GM23338 (cell line): ENCODE measurements at regions not wholly inside any gene's neighbourhood (a gene's known extent, or its start where the extent isn't known, plus 50 kb on each side); places are given as distances from the start of the nearest gene placed in this dataset.

Source experiments
- ATAC-seq: fragments of 200-7000 bp; cut with Tn5 transposase; 3 replicates; pipeline ENCODE4 v1.9.1; 2020
- DNase-seq: peaks from one replicate; pipeline ENCODE4 v3.0.0-alpha.2; 2015; ENCODE audit warnings: low spot score
- H2AFZ ChIP-seq: fragments of 200-600 bp; sonication (generic); 2 replicates; pipeline ENCODE4 v1.8.0; 2016; ENCODE audit warnings: antibody characterized with exemption, mild to moderate bottlenecking, moderate library complexity
- H3F3A ChIP-seq: fragments of 200-600 bp; sonication (generic); replicated peaks from 2 replicates; pipeline ENCODE4 v1.8.0; 2017; ENCODE audit warnings: antibody characterized with exemption, mixed run types, low read depth
- H3K27ac ChIP-seq: fragments of 200-600 bp; sonication (generic); 2 replicates; pipeline ENCODE4 v1.6.1; 2016; ENCODE audit warnings: low read depth
- H3K27me3 ChIP-seq: fragments of 200-600 bp; sonication (generic); 2 replicates; pipeline ENCODE4 v1.8.0; 2016; ENCODE audit warnings: mild to moderate bottlenecking, mixed run types, moderate library complexity; ENCODE audit not compliant: insufficient read depth
- H3K36me3 ChIP-seq: fragments of 200-600 bp; sonication (generic); 2 replicates; pipeline ENCODE4 v1.8.0; 2016; ENCODE audit warnings: mild to moderate bottlenecking; ENCODE audit not compliant: insufficient read depth
- H3K4me1 ChIP-seq: fragments of 200-600 bp; sonication (generic); 2 replicates; pipeline ENCODE4 v1.8.0; 2016; ENCODE audit warnings: mild to moderate bottlenecking, moderate library complexity; ENCODE audit not compliant: insufficient read depth
- H3K4me2 ChIP-seq: fragments of 200-600 bp; sonication (generic); 2 replicates; pipeline ENCODE4 v1.7.1; 2017; ENCODE audit warnings: mixed run types
- H3K4me3 ChIP-seq: fragments of 200-600 bp; sonication (generic); 2 replicates; pipeline ENCODE4 v1.6.1; 2016; ENCODE audit warnings: mixed run types
- H3K79me2 ChIP-seq: fragments of 200-600 bp; sonication (generic); replicated peaks from 2 replicates; pipeline ENCODE4 v1.8.0; 2017; ENCODE audit warnings: mild to moderate bottlenecking; ENCODE audit not compliant: insufficient read depth
- H3K9me2 ChIP-seq: fragments of 200-600 bp; sonication (generic); 2 replicates; pipeline ENCODE4 v1.8.0; 2017; ENCODE audit not compliant: insufficient read depth
- H4K20me1 ChIP-seq: fragments of 200-600 bp; sonication (generic); replicated peaks from 2 replicates; pipeline ENCODE4 v1.8.0; 2017; ENCODE audit warnings: mild to moderate bottlenecking; ENCODE audit not compliant: insufficient read depth
- H3K27ac Mint-ChIP-seq: 2 replicates; pipeline ENCODE4 v1.8.0; 2020; ENCODE audit warnings: inconsistent platforms, mild to moderate bottlenecking, moderate library complexity, mixed read lengths
- H3K27me3 Mint-ChIP-seq: 3 replicates; pipeline ENCODE4 v1.8.0; 2022; ENCODE audit warnings: low read depth, mild to moderate bottlenecking, moderate library complexity, mixed read lengths, inconsistent platforms; ENCODE audit not compliant: insufficient read depth, poor library complexity
- H3K36me3 Mint-ChIP-seq: 3 replicates; pipeline ENCODE4 v1.8.0; 2021; ENCODE audit warnings: low read depth, mild to moderate bottlenecking, inconsistent platforms, moderate library complexity, mixed read lengths
- H3K4me1 Mint-ChIP-seq: 3 replicates; pipeline ENCODE4 v1.8.0; 2020; ENCODE audit warnings: mild to moderate bottlenecking, inconsistent platforms, mixed read lengths
- H3K4me3 Mint-ChIP-seq: 3 replicates; pipeline ENCODE4 v1.8.0; 2021; ENCODE audit warnings: moderate library complexity, mild to moderate bottlenecking, inconsistent platforms, mixed read lengths
- H3K9me3 Mint-ChIP-seq: 3 replicates; pipeline ENCODE4 v1.8.0; 2020; ENCODE audit warnings: moderate library complexity, mild to moderate bottlenecking, inconsistent platforms, mixed read lengths
- CREB1 ChIP-seq: fragments of 250-450 bp; sonication (Bioruptor Pico); IDR thresholded peaks from 2 replicates; pipeline ENCODE4 v1.5.0; 2020; ENCODE audit warnings: low read depth, mild to moderate bottlenecking, moderate library complexity
- EZH2 ChIP-seq: fragments of 200-600 bp; sonication (generic); IDR thresholded peaks from one replicate; pipeline ENCODE4 v1.8.0; 2017; ENCODE audit warnings: antibody characterized with exemption, mild to moderate bottlenecking, low read depth; ENCODE audit not compliant: unreplicated experiment
- EZH2phosphoT487 ChIP-seq: fragments of 200-600 bp; sonication (generic); IDR thresholded peaks from one replicate; pipeline ENCODE4 v1.8.1; 2018; ENCODE audit warnings: antibody characterized with exemption; ENCODE audit not compliant: unreplicated experiment
- JUNB ChIP-seq: IDR thresholded peaks from one replicate; pipeline ENCODE4 v1.6.1; 2016; ENCODE audit warnings: antibody characterized with exemption; ENCODE audit not compliant: unreplicated experiment
- NANOG ChIP-seq: IDR thresholded peaks from 2 replicates; pipeline ENCODE4 v1.6.1; 2016; ENCODE audit warnings: antibody characterized with exemption, borderline replicate concordance
- POLR2AphosphoS5 ChIP-seq: IDR thresholded peaks from 2 replicates; pipeline ENCODE4 v1.6.1; 2016; ENCODE audit warnings: antibody characterized with exemption, low read depth
- STAT1 ChIP-seq: IDR thresholded peaks from one replicate; pipeline ENCODE4 v1.6.1; 2016; ENCODE audit warnings: antibody characterized with exemption; ENCODE audit not compliant: unreplicated experiment
- ZNF114 ChIP-seq: fragments of 250-450 bp; sonication (Bioruptor Pico); IDR thresholded peaks from 2 replicates; pipeline ENCODE4 v1.5.0; 2020; ENCODE audit warnings: mild to moderate bottlenecking, moderate library complexity
- ZNF331 ChIP-seq: fragments of 250-450 bp; sonication (Bioruptor Pico); IDR thresholded peaks from 2 replicates; pipeline ENCODE4 v1.5.0; 2020; ENCODE audit warnings: low read depth, mild to moderate bottlenecking, moderate library complexity
- TF ChIP-seq, protein P1 (sequence below): IDR thresholded peaks from one replicate; pipeline ENCODE4 v1.6.1; 2018; ENCODE audit warnings: antibody characterized with exemption; ENCODE audit not compliant: unreplicated experiment
- TF ChIP-seq, protein P2 (sequence below), 2 experiments: fragments of 200-600 bp in 1 of 2; sonication (generic) in 1 of 2; conservative IDR thresholded peaks; 2 replicates each; pipeline versions ENCODE4 v1.5.1 to v1.6.1; 2016 to 2017; ENCODE audit warnings: antibody characterized with exemption in 2 of 2, low read depth in 2 of 2, mild to moderate bottlenecking in 2 of 2, moderate library complexity in 1 of 2
- TF ChIP-seq, protein P3 (sequence below): IDR thresholded peaks from 2 replicates; pipeline ENCODE4 v1.6.1; 2016; ENCODE audit warnings: antibody characterized with exemption
- TF ChIP-seq, protein P4 (sequence below): fragments of 250-450 bp; sonication (Bioruptor Pico); IDR thresholded peaks from 2 replicates; pipeline ENCODE4 v1.5.0; 2020; ENCODE audit warnings: mild to moderate bottlenecking, moderate library complexity

DNA sequence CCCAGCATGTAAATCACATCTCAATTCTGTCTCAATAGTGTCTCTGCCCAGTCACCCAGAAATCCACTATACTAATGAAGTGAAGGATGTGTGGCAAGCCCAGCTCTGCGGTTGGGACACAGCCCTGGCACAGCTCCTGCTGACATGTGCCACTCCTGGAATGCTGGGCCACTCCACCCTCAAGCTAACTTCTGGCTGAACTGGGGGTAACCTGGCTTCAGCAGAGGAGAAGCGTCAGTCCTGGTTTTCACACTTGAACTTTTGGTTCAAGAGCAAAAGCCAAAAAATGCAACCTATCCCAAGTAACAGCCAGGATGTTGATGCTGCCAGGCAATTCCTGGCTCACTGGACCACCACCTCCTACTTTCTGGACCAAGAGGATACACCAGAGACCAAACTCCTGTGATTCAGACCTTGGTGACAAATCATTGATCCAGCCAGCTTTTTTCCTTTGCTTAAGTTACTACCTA lies 86.4 kb downstream of the ARRDC3 start:
- Histone ChIP-seq H3K9me2 (no peaks in the 10 kb centered on the region), H3K4me3 (no peak overlapping the region), H3K27ac (no peak overlapping the region), H2AFZ (peak overlapping the region; percentile 74; the same call in 1 of the 2 replicates), H3K4me2 (no peak overlapping the region), H3K27me3 (no peaks in the 10 kb centered on the region), H3K36me3 (no peaks in the 10 kb centered on the region), H3F3A (no peaks in the 10 kb centered on the region), H3K79me2 (no peaks in the 10 kb centered on the region), H3K4me1 (peaks cover 4% of the 10 kb centered on the region), H4K20me1 (no peaks in the 10 kb centered on the region)
- Mint-ChIP-seq H3K27ac (no peak overlapping the region), H3K4me1 (peaks cover 12% of the 10 kb centered on the region), H3K27me3 (no peaks in the 10 kb centered on the region), H3K4me3 (no peak overlapping the region), H3K36me3 (no peaks in the 10 kb centered on the region), H3K9me3 (no peaks in the 10 kb centered on the region)
- no peak for TF ChIP-seq STAT1
- TF ChIP-seq, protein P1, sequence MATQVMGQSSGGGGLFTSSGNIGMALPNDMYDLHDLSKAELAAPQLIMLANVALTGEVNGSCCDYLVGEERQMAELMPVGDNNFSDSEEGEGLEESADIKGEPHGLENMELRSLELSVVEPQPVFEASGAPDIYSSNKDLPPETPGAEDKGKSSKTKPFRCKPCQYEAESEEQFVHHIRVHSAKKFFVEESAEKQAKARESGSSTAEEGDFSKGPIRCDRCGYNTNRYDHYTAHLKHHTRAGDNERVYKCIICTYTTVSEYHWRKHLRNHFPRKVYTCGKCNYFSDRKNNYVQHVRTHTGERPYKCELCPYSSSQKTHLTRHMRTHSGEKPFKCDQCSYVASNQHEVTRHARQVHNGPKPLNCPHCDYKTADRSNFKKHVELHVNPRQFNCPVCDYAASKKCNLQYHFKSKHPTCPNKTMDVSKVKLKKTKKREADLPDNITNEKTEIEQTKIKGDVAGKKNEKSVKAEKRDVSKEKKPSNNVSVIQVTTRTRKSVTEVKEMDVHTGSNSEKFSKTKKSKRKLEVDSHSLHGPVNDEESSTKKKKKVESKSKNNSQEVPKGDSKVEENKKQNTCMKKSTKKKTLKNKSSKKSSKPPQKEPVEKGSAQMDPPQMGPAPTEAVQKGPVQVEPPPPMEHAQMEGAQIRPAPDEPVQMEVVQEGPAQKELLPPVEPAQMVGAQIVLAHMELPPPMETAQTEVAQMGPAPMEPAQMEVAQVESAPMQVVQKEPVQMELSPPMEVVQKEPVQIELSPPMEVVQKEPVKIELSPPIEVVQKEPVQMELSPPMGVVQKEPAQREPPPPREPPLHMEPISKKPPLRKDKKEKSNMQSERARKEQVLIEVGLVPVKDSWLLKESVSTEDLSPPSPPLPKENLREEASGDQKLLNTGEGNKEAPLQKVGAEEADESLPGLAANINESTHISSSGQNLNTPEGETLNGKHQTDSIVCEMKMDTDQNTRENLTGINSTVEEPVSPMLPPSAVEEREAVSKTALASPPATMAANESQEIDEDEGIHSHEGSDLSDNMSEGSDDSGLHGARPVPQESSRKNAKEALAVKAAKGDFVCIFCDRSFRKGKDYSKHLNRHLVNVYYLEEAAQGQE, result no peak
- TF ChIP-seq ZNF114 (CRISPR knock-in tag), result no peak
- TF ChIP-seq, protein P2, sequence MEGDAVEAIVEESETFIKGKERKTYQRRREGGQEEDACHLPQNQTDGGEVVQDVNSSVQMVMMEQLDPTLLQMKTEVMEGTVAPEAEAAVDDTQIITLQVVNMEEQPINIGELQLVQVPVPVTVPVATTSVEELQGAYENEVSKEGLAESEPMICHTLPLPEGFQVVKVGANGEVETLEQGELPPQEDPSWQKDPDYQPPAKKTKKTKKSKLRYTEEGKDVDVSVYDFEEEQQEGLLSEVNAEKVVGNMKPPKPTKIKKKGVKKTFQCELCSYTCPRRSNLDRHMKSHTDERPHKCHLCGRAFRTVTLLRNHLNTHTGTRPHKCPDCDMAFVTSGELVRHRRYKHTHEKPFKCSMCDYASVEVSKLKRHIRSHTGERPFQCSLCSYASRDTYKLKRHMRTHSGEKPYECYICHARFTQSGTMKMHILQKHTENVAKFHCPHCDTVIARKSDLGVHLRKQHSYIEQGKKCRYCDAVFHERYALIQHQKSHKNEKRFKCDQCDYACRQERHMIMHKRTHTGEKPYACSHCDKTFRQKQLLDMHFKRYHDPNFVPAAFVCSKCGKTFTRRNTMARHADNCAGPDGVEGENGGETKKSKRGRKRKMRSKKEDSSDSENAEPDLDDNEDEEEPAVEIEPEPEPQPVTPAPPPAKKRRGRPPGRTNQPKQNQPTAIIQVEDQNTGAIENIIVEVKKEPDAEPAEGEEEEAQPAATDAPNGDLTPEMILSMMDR (conservative IDR thresholded peaks at IDR 0.05; ENCODE audit: low read depth in 2 of 2), result no peak
- TF ChIP-seq ZNF331 (CRISPR knock-in tag), result no peak
- TF ChIP-seq, protein P3, sequence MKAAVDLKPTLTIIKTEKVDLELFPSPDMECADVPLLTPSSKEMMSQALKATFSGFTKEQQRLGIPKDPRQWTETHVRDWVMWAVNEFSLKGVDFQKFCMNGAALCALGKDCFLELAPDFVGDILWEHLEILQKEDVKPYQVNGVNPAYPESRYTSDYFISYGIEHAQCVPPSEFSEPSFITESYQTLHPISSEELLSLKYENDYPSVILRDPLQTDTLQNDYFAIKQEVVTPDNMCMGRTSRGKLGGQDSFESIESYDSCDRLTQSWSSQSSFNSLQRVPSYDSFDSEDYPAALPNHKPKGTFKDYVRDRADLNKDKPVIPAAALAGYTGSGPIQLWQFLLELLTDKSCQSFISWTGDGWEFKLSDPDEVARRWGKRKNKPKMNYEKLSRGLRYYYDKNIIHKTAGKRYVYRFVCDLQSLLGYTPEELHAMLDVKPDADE, result no peak
- no peak for TF ChIP-seq EZH2phosphoT487
- no peak for TF ChIP-seq CREB1 (CRISPR knock-in tag)
- TF ChIP-seq POLR2AphosphoS5, result no peak
- no peak for TF ChIP-seq JUNB
- TF ChIP-seq, protein P4, sequence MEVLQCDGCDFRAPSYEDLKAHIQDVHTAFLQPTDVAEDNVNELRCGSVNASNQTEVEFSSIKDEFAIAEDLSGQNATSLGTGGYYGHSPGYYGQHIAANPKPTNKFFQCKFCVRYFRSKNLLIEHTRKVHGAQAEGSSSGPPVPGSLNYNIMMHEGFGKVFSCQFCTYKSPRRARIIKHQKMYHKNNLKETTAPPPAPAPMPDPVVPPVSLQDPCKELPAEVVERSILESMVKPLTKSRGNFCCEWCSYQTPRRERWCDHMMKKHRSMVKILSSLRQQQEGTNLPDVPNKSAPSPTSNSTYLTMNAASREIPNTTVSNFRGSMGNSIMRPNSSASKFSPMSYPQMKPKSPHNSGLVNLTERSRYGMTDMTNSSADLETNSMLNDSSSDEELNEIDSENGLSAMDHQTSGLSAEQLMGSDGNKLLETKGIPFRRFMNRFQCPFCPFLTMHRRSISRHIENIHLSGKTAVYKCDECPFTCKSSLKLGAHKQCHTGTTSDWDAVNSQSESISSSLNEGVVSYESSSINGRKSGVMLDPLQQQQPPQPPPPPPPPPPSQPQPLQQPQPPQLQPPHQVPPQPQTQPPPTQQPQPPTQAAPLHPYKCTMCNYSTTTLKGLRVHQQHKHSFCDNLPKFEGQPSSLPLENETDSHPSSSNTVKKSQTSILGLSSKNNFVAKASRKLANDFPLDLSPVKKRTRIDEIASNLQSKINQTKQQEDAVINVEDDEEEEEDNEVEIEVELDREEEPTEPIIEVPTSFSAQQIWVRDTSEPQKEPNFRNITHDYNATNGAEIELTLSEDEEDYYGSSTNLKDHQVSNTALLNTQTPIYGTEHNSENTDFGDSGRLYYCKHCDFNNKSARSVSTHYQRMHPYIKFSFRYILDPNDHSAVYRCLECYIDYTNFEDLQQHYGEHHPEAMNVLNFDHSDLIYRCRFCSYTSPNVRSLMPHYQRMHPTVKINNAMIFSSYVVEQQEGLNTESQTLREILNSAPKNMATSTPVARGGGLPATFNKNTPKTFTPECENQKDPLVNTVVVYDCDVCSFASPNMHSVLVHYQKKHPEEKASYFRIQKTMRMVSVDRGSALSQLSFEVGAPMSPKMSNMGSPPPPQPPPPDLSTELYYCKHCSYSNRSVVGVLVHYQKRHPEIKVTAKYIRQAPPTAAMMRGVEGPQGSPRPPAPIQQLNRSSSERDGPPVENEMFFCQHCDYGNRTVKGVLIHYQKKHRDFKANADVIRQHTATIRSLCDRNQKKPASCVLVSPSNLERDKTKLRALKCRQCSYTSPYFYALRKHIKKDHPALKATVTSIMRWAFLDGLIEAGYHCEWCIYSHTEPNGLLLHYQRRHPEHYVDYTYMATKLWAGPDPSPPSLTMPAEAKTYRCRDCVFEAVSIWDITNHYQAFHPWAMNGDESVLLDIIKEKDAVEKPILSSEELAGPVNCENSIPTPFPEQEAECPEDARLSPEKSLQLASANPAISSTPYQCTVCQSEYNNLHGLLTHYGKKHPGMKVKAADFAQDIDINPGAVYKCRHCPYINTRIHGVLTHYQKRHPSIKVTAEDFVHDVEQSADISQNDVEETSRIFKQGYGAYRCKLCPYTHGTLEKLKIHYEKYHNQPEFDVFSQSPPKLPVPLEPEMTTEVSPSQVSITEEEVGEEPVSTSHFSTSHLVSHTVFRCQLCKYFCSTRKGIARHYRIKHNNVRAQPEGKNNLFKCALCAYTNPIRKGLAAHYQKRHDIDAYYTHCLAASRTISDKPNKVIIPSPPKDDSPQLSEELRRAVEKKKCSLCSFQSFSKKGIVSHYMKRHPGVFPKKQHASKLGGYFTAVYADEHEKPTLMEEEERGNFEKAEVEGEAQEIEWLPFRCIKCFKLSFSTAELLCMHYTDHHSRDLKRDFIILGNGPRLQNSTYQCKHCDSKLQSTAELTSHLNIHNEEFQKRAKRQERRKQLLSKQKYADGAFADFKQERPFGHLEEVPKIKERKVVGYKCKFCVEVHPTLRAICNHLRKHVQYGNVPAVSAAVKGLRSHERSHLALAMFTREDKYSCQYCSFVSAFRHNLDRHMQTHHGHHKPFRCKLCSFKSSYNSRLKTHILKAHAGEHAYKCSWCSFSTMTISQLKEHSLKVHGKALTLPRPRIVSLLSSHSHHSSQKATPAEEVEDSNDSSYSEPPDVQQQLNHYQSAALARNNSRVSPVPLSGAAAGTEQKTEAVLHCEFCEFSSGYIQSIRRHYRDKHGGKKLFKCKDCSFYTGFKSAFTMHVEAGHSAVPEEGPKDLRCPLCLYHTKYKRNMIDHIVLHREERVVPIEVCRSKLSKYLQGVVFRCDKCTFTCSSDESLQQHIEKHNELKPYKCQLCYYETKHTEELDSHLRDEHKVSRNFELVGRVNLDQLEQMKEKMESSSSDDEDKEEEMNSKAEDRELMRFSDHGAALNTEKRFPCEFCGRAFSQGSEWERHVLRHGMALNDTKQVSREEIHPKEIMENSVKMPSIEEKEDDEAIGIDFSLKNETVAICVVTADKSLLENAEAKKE (CRISPR knock-in tag), result no peak
- no peak for TF ChIP-seq NANOG
- TF ChIP-seq EZH2, result no peak
- ATAC-seq, result no peak
- no peak for DNase-seq
